ENCODE measurements at regions not wholly inside any gene's neighbourhood (a gene's known extent, or its start where the extent isn't known, plus 50 kb on each side); places are given as distances from the start of the nearest gene placed in this dataset.
"Not testable (repeated sequence)": the region's sequence is repeated elsewhere in the genome, so short reads cannot be mapped to it uniquely, and the experiment has no call there.

GRCh38 chr17:77088455-77089123 lies 52.2 kb upstream of the SEC14L1 start:
- Histone ChIP-seq H3K9me3 (ENCODE audit: low read length) (no peaks in the 10 kb centered on the region), H2AFZ (ENCODE audit: low read depth, low read length) (peak overlapping the region; percentile 81), H3K79me2 (replicated peaks; ENCODE audit: insufficient read depth, low read length) (no peaks in the 10 kb centered on the region)

GRCh38 chr17:77089124-77089490 lies 51.7 kb upstream of the SEC14L1 start:
- Histone ChIP-seq H3K9me3 (ENCODE audit: low read length) (no peaks in the 10 kb centered on the region), H3K27ac (ENCODE audit: low read length) (peak overlapping the region; percentile 65), H3K79me2 (replicated peaks; ENCODE audit: insufficient read depth, low read length) (no peaks in the 10 kb centered on the region), H3K9me2 (ENCODE audit: insufficient read depth, low read length) (no peaks in the 10 kb centered on the region), H4K20me1 (ENCODE audit: insufficient read depth) (no peaks in the 10 kb centered on the region), H3K36me3 (ENCODE audit: insufficient read depth, low read length) (no peaks in the 10 kb centered on the region), H3K4me2 (ENCODE audit: low read length) (peak overlapping the region; percentile 95), H3K4me3 (ENCODE audit: low read length) (peak overlapping the region; percentile 77), H3K9ac (ENCODE audit: low read length) (peak overlapping the region; percentile 77), H3K27me3 (ENCODE audit: insufficient read depth, low read depth, low read length) (no peaks in the 10 kb centered on the region), H2AFZ (ENCODE audit: low read depth, low read length) (peak overlapping the region; percentile 81), H3F3A (ENCODE audit: insufficient read depth, low read length, poor library complexity, severe bottlenecking) (no peaks in the 10 kb centered on the region)
- no peak for TF ChIP-seq REST (IDR thresholded peaks at IDR 0.05; ENCODE audit: borderline replicate concordance)

More at GRCh38 chr17:77088455-77089123, 52.2 kb upstream of the SEC14L1 start:
- Histone ChIP-seq H3K36me3 (ENCODE audit: insufficient read depth, low read length) (no peaks in the 10 kb centered on the region), H4K20me1 (ENCODE audit: insufficient read depth) (no peaks in the 10 kb centered on the region), H3K27me3 (ENCODE audit: insufficient read depth, low read depth, low read length) (no peaks in the 10 kb centered on the region), H3K27ac (ENCODE audit: low read length) (peak overlapping the region; percentile 65), H3K9ac (ENCODE audit: low read length) (peak overlapping the region; percentile 77), H3K4me3 (ENCODE audit: low read length) (peak overlapping the region; percentile 77), H3K9me2 (ENCODE audit: insufficient read depth, low read length) (no peaks in the 10 kb centered on the region), H3F3A (ENCODE audit: insufficient read depth, low read length, poor library complexity, severe bottlenecking) (no peaks in the 10 kb centered on the region), H3K4me2 (ENCODE audit: low read length) (peak overlapping the region; percentile 95)
- peak; percentile 80 for TF ChIP-seq RAD21 (conservative IDR thresholded peaks at IDR 0.05)
- TF ChIP-seq SMC3 (conservative IDR thresholded peaks at IDR 0.05; ENCODE audit: poor library complexity): peak; percentile 93
- TF ChIP-seq EP300 (conservative IDR thresholded peaks at IDR 0.05; ENCODE audit: poor library complexity, severe bottlenecking): peak; percentile 11
- peak; percentile 26 for TF ChIP-seq TAF1 (IDR thresholded peaks at IDR 0.05; ENCODE audit: low read depth)
- peak; percentile 22 for TF ChIP-seq REST (IDR thresholded peaks at IDR 0.05; ENCODE audit: borderline replicate concordance)
- TF ChIP-seq CTCF (IDR thresholded peaks at IDR 0.05; ENCODE audit: poor library complexity, severe bottlenecking): peak; percentile 94
- peak; percentile 98 for TF ChIP-seq MXI1 (conservative IDR thresholded peaks at IDR 0.05; ENCODE audit: poor library complexity, severe bottlenecking)
- no peak for TF ChIP-seq EZH2 (IDR thresholded peaks at IDR 0.05; ENCODE audit: borderline replicate concordance, insufficient read depth, low read length, poor library complexity, severe bottlenecking)
- peak; percentile 63 for TF ChIP-seq POLR2AphosphoS5 (IDR thresholded peaks at IDR 0.05)

GRCh38 chr17:77089949-77090348 lies 50.8 kb upstream of the SEC14L1 start:
- not testable (repeated sequence) for H2AFZ ChIP-seq (ENCODE audit: low read depth, low read length); H3K4me2 ChIP-seq (ENCODE audit: low read length); H3K27ac ChIP-seq (ENCODE audit: low read length); H3F3A ChIP-seq (ENCODE audit: insufficient read depth, low read length, poor library complexity, severe bottlenecking); H3K9me2 ChIP-seq (ENCODE audit: insufficient read depth, low read length); H3K36me3 ChIP-seq (ENCODE audit: insufficient read depth, low read length); H4K20me1 ChIP-seq (ENCODE audit: insufficient read depth); H3K9ac ChIP-seq (ENCODE audit: low read length); H3K9me3 ChIP-seq (ENCODE audit: low read length); H3K79me2 ChIP-seq (replicated peaks; ENCODE audit: insufficient read depth, low read length); H3K27me3 ChIP-seq (ENCODE audit: insufficient read depth, low read depth, low read length)
- peak overlapping the region; percentile 77 for H3K4me3 ChIP-seq (ENCODE audit: low read length)
